ENCODE measurements at regions not wholly inside any gene's neighbourhood (a gene's known extent, or its start where the extent isn't known, plus 50 kb on each side); places are given as distances from the start of the nearest gene placed in this dataset.

DNA sequence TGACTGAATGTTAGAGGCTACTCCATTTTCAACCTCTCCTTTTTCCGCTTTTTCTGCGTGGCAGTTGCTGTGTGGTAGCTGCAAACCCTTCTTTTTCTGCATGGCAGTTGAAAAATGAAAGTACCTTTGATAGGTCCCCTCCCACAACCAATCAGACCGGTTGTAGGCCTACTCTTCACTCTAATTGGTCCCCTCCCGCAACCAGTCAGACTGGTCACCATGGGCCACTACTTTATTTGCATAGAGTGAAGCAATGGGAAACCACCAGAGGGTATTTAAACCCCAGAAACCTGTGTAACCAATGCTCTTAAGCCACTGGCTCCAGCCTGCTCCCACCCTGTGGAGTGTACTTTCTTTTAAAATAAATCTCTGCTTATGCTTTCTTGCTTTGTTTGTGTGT is 877.8 kb downstream of the FAM133A start:
- no peak for TF ChIP-seq ETV6 (CRISPR knock-in tag; IDR thresholded peaks at IDR 0.05)
- TF ChIP-seq, protein P1, sequence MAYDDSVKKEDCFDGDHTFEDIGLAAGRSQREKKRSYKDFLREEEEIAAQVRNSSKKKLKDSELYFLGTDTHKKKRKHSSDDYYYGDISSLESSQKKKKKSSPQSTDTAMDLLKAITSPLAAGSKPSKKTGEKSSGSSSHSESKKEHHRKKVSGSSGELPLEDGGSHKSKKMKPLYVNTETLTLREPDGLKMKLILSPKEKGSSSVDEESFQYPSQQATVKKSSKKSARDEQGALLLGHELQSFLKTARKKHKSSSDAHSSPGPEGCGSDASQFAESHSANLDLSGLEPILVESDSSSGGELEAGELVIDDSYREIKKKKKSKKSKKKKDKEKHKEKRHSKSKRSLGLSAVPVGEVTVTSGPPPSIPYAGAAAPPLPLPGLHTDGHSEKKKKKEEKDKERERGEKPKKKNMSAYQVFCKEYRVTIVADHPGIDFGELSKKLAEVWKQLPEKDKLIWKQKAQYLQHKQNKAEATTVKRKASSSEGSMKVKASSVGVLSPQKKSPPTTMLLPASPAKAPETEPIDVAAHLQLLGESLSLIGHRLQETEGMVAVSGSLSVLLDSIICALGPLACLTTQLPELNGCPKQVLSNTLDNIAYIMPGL (CRISPR knock-in tag; IDR thresholded peaks at IDR 0.05): no peak
- TF ChIP-seq, protein P2, sequence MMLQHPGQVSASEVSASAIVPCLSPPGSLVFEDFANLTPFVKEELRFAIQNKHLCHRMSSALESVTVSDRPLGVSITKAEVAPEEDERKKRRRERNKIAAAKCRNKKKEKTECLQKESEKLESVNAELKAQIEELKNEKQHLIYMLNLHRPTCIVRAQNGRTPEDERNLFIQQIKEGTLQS (CRISPR knock-in tag; conservative IDR thresholded peaks at IDR 0.05): no peak
- TF ChIP-seq, protein P3, sequence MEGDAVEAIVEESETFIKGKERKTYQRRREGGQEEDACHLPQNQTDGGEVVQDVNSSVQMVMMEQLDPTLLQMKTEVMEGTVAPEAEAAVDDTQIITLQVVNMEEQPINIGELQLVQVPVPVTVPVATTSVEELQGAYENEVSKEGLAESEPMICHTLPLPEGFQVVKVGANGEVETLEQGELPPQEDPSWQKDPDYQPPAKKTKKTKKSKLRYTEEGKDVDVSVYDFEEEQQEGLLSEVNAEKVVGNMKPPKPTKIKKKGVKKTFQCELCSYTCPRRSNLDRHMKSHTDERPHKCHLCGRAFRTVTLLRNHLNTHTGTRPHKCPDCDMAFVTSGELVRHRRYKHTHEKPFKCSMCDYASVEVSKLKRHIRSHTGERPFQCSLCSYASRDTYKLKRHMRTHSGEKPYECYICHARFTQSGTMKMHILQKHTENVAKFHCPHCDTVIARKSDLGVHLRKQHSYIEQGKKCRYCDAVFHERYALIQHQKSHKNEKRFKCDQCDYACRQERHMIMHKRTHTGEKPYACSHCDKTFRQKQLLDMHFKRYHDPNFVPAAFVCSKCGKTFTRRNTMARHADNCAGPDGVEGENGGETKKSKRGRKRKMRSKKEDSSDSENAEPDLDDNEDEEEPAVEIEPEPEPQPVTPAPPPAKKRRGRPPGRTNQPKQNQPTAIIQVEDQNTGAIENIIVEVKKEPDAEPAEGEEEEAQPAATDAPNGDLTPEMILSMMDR (IDR thresholded peaks at IDR 0.05): no peak
- no peak for TF ChIP-seq PRRX2 (CRISPR knock-in tag; IDR thresholded peaks at IDR 0.05)
- no peak for TF ChIP-seq NR3C1 (CRISPR knock-in tag; conservative IDR thresholded peaks at IDR 0.05; ENCODE audit: low read depth)
- no peak for TF ChIP-seq RELA (CRISPR knock-in tag; IDR thresholded peaks at IDR 0.05; ENCODE audit: borderline replicate concordance)
- TF ChIP-seq NR1H2 (CRISPR knock-in tag; IDR thresholded peaks at IDR 0.05): no peak

Data from WTC11 (cell line).